ENCODE measurements at regions not wholly inside any gene's neighbourhood (a gene's known extent, or its start where the extent isn't known, plus 50 kb on each side); places are given as distances from the start of the nearest gene placed in this dataset.

DNA sequence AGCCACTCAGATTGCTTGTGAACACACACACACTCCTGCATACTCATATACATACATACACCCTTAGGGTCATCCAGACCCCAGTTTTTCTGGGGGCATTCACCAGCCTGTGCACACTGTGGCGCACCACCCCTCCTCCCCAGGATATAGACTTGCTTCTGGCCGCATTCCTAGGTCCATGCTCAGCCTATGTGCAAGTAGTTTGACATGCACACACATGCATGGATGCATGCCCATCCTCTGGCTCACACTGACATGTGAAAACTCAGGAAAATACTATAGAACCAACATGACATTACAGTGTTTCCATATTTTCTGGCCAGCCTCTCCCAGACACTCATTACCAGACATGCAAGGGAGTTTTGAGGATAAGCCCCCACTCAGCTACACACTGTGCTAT is 79.3 kb upstream of the POLG start:
- no peak for DNase-seq
- H3K36me3 ChIP-seq: no peaks in the 10 kb centered on the region
- H3K27me3 ChIP-seq: no peaks in the 10 kb centered on the region
- no peaks in the 10 kb centered on the region; the same call in 1 of the 2 replicates for H3K4me1 ChIP-seq
- no peaks in the 10 kb centered on the region for H3K9me3 ChIP-seq
- no peak overlapping the region for H3K4me3 ChIP-seq (ENCODE audit: low read depth, low read length)
- TF ChIP-seq, protein P1, sequence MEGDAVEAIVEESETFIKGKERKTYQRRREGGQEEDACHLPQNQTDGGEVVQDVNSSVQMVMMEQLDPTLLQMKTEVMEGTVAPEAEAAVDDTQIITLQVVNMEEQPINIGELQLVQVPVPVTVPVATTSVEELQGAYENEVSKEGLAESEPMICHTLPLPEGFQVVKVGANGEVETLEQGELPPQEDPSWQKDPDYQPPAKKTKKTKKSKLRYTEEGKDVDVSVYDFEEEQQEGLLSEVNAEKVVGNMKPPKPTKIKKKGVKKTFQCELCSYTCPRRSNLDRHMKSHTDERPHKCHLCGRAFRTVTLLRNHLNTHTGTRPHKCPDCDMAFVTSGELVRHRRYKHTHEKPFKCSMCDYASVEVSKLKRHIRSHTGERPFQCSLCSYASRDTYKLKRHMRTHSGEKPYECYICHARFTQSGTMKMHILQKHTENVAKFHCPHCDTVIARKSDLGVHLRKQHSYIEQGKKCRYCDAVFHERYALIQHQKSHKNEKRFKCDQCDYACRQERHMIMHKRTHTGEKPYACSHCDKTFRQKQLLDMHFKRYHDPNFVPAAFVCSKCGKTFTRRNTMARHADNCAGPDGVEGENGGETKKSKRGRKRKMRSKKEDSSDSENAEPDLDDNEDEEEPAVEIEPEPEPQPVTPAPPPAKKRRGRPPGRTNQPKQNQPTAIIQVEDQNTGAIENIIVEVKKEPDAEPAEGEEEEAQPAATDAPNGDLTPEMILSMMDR (IDR thresholded peaks at IDR 0.05; ENCODE audit: low read depth, low read length): no peak

DNA sequence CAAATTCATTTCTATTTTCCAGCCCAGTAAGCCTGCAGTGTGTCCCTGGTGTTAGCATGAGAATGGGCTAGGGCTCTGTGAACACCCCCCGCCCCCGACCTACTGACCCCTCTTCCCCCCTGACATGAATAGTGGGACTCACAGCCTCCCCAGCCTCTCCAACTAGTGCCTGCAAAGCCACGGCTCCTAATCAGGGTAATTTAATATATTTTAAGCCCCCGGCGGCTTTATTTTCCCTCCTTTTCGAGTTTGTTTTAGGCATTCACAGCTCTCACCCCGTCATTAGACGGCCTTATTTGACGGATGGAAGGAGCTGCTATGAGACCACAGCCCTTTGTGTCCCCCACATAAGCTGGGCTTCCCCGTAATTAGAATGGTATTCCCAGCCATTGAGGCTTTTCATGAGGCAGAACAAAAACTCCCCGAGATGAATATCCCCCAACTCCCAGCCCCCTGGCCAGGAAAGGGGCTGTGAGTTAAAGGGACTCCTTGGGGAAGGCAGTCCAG is 78.3 kb upstream of the POLG start:
- no peak for DNase-seq
- Histone ChIP-seq H3K27me3 (no peaks in the 10 kb centered on the region), H3K4me1 (no peaks in the 10 kb centered on the region; the same call in 1 of the 2 replicates), H3K4me3 (ENCODE audit: low read depth, low read length) (no peak overlapping the region), H3K9me3 (no peaks in the 10 kb centered on the region), H3K36me3 (no peaks in the 10 kb centered on the region)
- TF ChIP-seq, protein P1 (IDR thresholded peaks at IDR 0.05; ENCODE audit: low read depth, low read length): no peak

DNA sequence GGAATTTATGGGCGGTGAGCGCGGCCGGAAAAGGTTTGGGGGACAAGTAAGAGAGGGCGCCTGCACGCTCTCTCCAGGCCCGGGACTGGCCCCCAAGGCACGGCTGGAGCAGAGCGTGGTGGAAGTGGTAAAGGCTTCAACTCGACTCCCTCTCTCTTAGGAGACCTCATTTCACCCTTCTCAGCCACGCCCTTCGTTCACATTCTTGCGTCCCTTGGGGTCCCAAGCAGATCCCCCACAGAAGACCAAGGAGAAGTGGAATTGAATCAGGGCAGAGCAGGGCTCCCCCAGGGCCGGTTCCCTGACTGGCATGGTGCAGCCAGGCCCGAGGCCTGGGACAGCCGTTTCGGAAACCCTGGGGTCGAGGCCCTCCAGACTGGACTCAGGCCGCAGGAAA is 75.4 kb upstream of the POLG start:
- Histone ChIP-seq H3K36me3 (no peaks in the 10 kb centered on the region), H3K4me1 (no peaks in the 10 kb centered on the region; the same call in 1 of the 2 replicates), H3K27me3 (no peaks in the 10 kb centered on the region), H3K4me3 (ENCODE audit: low read depth, low read length) (no peak overlapping the region), H3K9me3 (no peaks in the 10 kb centered on the region)
- DNase-seq: no peak
- TF ChIP-seq, protein P1 (IDR thresholded peaks at IDR 0.05; ENCODE audit: low read depth, low read length): no peak

DNA sequence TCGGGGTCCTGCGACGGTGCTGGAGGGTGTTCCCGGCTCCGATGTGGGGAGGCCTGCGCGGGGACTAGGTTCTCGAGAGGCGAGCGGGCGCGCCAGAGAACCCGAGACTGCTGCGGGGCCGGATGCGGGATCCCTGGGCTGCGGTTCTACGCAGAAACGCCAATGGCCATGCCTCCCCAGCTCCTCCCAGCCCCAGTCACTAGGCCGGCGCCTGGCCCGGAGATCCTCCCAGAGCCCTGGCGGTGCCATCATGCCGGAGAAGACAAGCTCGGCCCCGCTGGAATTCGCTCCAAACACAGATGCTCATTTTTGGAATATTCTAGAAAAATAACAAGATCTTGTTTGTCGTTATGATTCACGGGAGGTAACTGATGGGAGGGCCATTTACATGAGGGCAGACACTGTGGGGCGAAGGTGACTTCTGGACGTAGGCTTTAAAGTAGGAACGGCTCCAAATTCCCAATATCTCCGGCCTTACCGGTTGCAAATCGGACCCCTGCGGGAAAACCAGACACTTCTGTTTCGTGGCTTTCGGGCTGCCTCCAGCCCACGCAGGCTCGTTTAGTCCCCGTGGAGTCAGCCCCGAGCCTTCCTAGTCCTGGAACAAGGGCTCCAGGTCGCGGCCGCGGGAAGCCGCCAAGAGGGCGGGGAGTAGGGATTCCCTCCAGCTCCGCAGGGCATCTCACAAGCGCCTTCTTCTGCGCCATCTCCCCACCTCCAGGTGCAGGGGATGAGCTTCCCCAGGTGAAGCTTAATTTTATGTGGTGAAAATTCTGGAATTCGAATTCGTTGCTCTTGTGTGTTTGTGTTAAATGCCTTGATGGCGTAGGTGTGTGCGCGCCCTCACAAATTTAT is 74.8 kb upstream of the POLG start:
- Histone ChIP-seq H3K36me3 (no peaks in the 10 kb centered on the region), H3K9me3 (no peaks in the 10 kb centered on the region), H3K4me3 (ENCODE audit: low read depth, low read length) (no peak overlapping the region), H3K27me3 (no peaks in the 10 kb centered on the region), H3K4me1 (no peaks in the 10 kb centered on the region; the same call in 1 of the 2 replicates)
- no peak for DNase-seq
- TF ChIP-seq, protein P1 (IDR thresholded peaks at IDR 0.05; ENCODE audit: low read depth, low read length): no peak

DNA sequence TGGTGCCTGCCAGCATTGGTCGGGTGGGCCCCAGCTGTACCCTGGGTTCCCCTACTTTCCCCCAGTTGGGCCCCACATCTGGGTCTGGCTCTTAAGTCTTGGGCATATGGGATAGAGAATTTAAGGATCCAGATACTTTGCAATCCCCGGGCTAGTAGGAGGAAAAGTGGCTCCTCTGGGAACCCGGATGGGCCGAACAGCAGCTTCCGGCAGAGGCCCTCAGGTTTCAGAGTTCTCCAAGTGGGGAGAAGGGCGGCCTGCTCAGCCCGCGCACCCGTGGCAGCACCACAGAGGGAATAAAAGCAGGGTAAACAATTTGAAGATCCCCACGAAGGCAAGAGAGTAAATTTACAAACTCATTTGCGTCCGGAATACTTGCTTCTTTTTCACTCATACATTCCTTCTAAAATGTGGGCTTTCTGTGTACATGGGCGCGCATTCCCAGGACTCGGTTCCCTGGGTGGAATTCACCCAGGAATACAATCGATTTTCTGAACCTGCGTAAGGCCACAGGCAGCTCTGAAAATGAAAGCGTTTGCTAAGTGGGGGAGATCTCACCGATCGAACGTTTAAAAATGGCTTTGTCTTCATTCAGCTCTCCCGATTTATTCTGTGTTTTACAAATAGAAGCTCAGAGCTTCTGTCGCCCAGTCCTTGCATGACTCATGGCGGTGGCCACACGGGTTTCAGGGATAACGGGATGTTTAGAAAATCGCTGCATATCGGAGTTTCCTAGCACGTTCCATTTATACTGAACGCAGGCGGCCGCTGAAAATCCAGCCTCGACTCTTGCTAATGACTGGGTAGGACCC is 74.0 kb upstream of the POLG start:
- Histone ChIP-seq H3K4me1 (no peaks in the 10 kb centered on the region; the same call in 1 of the 2 replicates), H3K27me3 (no peaks in the 10 kb centered on the region), H3K36me3 (no peaks in the 10 kb centered on the region), H3K9me3 (no peaks in the 10 kb centered on the region), H3K4me3 (ENCODE audit: low read depth, low read length) (no peak overlapping the region)
- TF ChIP-seq, protein P1 (IDR thresholded peaks at IDR 0.05; ENCODE audit: low read depth, low read length): no peak
- no peak for DNase-seq
